ENCODE measurements at regions not wholly inside any gene's neighbourhood (a gene's known extent, or its start where the extent isn't known, plus 50 kb on each side); places are given as distances from the start of the nearest gene placed in this dataset.
"Not testable (repeated sequence)": the region's sequence is repeated elsewhere in the genome, so short reads cannot be mapped to it uniquely, and the experiment has no call there.

DNA sequence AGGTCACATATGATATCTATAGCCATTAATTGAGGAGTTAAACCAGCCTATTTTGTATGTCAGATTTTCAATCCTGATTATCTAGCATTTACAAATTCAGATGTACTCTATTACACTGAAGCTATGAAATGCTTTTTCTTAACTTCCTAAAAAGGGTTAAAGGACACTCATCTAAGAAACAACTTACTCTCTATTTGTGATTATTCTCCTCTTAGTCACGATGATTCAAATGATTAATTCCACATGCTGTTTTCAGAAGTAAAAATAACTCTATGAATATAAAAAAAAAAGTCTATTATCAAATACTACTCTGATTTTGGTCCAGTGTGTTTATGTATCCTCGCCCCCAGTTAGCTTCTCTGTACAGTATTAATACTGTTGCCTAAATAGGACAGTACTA lies 1199.9 kb downstream of the GATA3 start:
- Histone ChIP-seq H3K9me3 (peaks cover 0 to 3% of the 10 kb centered on the region in 2 donors), H3K4me1 (no peaks in the 10 kb centered on the region), H3K36me3 (no peaks in the 10 kb centered on the region), H3K27ac (no peak overlapping the region), H3K4me3 (no peak overlapping the region), H3K27me3 (no peaks in the 10 kb centered on the region)
- intact Hi-C loops (cut with DNase I) = no loop called here
- no peak for DNase-seq
- no peak for TF ChIP-seq CTCF (IDR thresholded peaks at IDR 0.05)
- ATAC-seq = no peak

DNA sequence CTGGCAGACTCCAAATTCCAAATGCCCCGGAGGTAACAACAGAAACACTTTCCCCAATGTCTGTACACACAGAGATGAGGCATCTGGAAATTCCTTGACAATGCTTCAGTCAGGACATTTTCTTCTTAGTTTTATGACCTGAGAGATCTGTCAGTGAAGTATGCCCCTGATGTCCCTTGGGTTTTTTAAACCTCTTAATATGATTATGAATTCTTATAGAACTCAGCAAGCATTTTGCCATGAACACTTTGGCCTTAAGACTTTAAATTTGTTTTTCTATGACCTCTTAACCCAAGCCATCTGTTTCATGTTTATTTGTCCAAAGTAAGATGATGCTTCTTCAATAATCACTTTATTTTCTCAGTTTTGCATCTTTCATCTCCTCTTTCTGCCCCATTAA lies 1206.2 kb downstream of the GATA3 start:
- intact Hi-C loops (cut with DNase I) = no loop called here
- Histone ChIP-seq H3K9me3 (no peaks in the 10 kb centered on the region), H3K4me1 (no peaks in the 10 kb centered on the region), H3K4me3 (no peak overlapping the region), H3K36me3 (no peaks in the 10 kb centered on the region), H3K27me3 (peaks cover 0 to 10% of the 10 kb centered on the region in 2 donors), H3K27ac (no peak overlapping the region)
- ATAC-seq (no peak), DNase-seq (no peak)
- no peak for TF ChIP-seq CTCF (IDR thresholded peaks at IDR 0.05)

DNA sequence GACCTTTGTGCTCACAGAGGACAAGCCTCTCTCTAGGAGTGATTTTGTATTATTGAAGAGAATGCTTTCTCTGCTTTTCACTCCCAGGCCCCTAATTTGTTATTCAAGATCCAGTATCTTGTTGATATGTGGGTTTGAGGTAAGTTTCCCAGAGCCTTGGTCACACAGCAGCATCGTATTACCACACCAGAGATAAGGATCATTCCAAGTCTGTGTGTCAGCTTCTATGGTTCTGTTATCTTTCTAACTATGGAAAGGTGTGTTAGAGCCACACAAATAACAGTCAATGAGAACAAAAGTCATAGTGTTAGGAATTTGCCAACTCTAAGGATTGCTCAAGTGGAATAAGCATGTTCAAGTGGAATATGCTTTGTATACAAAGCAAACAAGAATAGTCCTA lies 1208.3 kb downstream of the GATA3 start:
- ATAC-seq (peak; percentile 44), DNase-seq (no peak)
- intact Hi-C loops (cut with DNase I) = no loop called here
- Histone ChIP-seq H3K4me3 (no peak overlapping the region), H3K4me1 (no peaks in the 10 kb centered on the region), H3K27ac (no peak overlapping the region), H3K27me3 (peaks cover 0 to 10% of the 10 kb centered on the region in 2 donors), H3K36me3 (no peaks in the 10 kb centered on the region), H3K9me3 (no peaks in the 10 kb centered on the region)
- TF ChIP-seq CTCF (IDR thresholded peaks at IDR 0.05) = no peak

DNA sequence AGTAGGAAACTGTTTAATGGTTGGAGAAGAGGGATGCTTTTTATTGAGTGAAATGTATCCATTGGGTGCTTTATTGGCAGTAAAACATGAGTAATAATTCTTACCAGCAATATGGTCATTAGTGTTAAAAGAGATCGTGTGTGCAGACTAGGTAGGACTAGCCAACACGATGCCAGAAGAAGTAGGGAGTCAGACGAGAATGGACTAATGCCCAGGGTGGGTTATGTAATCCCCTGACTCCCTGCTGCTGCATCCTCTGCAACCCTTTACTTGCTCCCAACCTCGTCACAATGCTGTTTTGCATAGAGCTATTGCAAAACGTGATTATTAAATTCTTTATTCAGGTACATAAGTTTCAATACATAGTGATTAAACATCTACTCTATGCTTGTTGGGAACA lies 1213.7 kb downstream of the GATA3 start:
- Histone ChIP-seq H3K36me3 (no peaks in the 10 kb centered on the region), H3K27ac (no peak overlapping the region), H3K4me3 (no peak overlapping the region), H3K4me1 (no peaks in the 10 kb centered on the region), H3K9me3 (no peaks in the 10 kb centered on the region), H3K27me3 (peaks cover 3 to 6% of the 10 kb centered on the region in 2 donors)
- no peak for TF ChIP-seq CTCF (IDR thresholded peaks at IDR 0.05)
- DNase-seq (no peak), ATAC-seq (no peak)
- intact Hi-C loops (cut with DNase I) = no loop called here

DNA sequence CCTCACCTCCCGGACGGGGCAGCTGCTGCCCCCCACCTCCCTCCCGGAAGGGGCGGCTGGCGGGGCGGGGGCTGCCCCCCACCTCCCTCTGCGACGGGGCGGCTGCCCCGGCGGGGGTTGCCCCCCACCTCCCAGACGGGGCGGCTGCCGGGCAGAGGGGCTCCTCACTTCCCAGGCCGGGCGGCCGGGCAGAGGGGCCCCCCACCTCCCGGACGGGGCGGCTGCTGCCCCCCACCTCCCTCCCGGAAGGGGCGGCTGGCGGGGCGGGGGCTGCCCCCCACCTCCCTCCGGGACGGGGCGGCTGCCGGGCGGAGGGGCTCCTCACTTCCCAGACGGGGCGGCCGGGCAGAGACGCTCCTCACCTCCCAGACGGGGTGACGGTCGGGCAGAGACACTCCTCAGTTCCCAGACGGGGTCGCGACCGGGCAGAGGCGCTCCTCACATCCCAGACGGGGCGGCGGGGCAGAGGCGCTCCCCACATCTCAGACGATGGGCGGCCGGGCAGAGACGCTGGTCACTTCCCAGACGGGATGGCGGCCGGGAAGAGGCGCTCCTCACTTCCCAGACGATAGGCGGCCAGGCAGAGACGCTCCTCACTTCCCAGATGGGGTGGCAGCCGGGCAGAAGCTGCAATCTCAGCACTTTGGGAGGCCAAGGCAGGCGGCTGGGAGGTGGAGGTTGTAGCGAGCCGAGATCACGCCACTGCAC lies 1218.8 kb downstream of the GATA3 start:
- H3K4me1 ChIP-seq; intact Hi-C loops (cut with DNase I); H3K4me3 ChIP-seq; ATAC-seq; H3K27ac ChIP-seq; H3K36me3 ChIP-seq; H3K9me3 ChIP-seq; H3K27me3 ChIP-seq: not testable (repeated sequence)
- DNase-seq = peak in 1 of 4 donors; percentile 63

- Histone ChIP-seq H3K9me3 (no peaks in the 10 kb centered on the region), H3K27me3 (peaks cover 0 to 2% of the 10 kb centered on the region in 2 donors), H3K4me3 (no peak overlapping the region), H3K27ac (no peak overlapping the region), H3K36me3 (no peaks in the 10 kb centered on the region), H3K4me1 (no peaks in the 10 kb centered on the region)
- intact Hi-C loops (cut with DNase I) = no loop called here
- ATAC-seq = no peak
- DNase-seq = no peak
- no peak for TF ChIP-seq CTCF (IDR thresholded peaks at IDR 0.05)
Measured at GRCh38 chr10:9274206-9274755, 1219.8 kb downstream of the GATA3 start.
